Kidney epithelial cell (primary cell): ENCODE measurements at regions not wholly inside any gene's neighbourhood (a gene's known extent, or its start where the extent isn't known, plus 50 kb on each side); places are given as distances from the start of the nearest gene placed in this dataset.

ENCODE experiments used
- DNase-seq: peaks from one replicate; pipeline ENCODE4 v3.0.0-alpha.2; 2010; ENCODE audit warnings: low read depth
- H3K27me3 ChIP-seq: 2 replicates; pipeline ENCODE4 v1.6.0; 2011; ENCODE audit warnings: low read length; ENCODE audit not compliant: control insufficient read depth, insufficient read depth
- H3K36me3 ChIP-seq: 2 replicates; pipeline ENCODE4 v1.5.1; 2011; ENCODE audit warnings: low read length; ENCODE audit not compliant: control insufficient read depth, insufficient read depth
- H3K4me3 ChIP-seq: 2 replicates; pipeline ENCODE4 v1.5.1; 2011; ENCODE audit warnings: low read depth, mild to moderate bottlenecking, control low read depth, low read length
- TF ChIP-seq, protein P1 (sequence below): IDR thresholded peaks from 2 replicates; pipeline ENCODE4 v1.5.1; 2011; ENCODE audit warnings: mild to moderate bottlenecking, moderate library complexity, low read length, control low read depth, inconsistent platforms; ENCODE audit not compliant: insufficient read depth, poor library complexity, severe bottlenecking

DNA sequence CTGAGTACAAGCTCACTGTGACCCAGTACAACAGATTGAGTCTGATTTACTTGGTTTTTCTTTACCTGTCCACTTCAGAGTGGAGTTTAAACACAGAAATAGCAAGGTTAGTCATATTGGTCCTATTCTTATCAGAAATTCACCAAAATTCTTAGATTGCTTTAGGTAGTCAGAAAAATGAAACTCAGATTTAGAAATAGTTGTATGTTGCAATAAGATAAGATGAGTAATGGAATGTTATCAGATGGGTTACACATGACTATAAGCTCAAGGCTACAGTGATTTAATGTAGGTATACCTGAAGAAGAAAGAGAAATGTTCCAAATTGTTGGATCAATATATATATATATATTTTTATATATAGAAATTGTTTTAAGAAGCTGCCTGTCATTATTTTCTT lies 524.1 kb downstream of the LRFN5 start:
- TF ChIP-seq, protein P1, sequence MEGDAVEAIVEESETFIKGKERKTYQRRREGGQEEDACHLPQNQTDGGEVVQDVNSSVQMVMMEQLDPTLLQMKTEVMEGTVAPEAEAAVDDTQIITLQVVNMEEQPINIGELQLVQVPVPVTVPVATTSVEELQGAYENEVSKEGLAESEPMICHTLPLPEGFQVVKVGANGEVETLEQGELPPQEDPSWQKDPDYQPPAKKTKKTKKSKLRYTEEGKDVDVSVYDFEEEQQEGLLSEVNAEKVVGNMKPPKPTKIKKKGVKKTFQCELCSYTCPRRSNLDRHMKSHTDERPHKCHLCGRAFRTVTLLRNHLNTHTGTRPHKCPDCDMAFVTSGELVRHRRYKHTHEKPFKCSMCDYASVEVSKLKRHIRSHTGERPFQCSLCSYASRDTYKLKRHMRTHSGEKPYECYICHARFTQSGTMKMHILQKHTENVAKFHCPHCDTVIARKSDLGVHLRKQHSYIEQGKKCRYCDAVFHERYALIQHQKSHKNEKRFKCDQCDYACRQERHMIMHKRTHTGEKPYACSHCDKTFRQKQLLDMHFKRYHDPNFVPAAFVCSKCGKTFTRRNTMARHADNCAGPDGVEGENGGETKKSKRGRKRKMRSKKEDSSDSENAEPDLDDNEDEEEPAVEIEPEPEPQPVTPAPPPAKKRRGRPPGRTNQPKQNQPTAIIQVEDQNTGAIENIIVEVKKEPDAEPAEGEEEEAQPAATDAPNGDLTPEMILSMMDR: no peak
- H3K4me3 ChIP-seq: no peak overlapping the region
- DNase-seq: no peak

DNA sequence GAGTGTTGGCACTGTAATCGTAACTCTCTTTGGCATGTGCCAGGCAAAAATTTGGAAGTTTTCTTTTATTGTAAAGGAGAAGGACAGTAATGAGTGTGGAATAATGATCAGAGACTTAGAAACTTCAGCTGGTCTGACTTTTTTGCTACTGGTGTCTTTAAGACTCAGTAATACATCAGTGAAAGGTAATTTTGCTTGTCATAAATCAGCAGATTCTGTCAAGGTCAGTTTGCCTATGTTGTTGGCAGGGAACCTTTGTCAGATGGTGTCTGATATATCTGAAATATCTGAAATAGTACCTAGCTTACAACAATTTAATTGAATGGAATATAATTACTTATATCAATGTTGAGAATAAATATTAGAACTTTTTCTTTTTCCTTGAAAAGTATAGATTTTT lies 516.9 kb downstream of the LRFN5 start:
- no peak overlapping the region for H3K4me3 ChIP-seq
- DNase-seq: no peak
- no peaks in the 10 kb centered on the region for H3K36me3 ChIP-seq
- H3K27me3 ChIP-seq: no peaks in the 10 kb centered on the region
- TF ChIP-seq, protein P1: no peak

More for the DNA sequence above, 524.1 kb downstream of the LRFN5 start:
- Histone ChIP-seq H3K36me3 (no peaks in the 10 kb centered on the region), H3K27me3 (no peaks in the 10 kb centered on the region)

DNA sequence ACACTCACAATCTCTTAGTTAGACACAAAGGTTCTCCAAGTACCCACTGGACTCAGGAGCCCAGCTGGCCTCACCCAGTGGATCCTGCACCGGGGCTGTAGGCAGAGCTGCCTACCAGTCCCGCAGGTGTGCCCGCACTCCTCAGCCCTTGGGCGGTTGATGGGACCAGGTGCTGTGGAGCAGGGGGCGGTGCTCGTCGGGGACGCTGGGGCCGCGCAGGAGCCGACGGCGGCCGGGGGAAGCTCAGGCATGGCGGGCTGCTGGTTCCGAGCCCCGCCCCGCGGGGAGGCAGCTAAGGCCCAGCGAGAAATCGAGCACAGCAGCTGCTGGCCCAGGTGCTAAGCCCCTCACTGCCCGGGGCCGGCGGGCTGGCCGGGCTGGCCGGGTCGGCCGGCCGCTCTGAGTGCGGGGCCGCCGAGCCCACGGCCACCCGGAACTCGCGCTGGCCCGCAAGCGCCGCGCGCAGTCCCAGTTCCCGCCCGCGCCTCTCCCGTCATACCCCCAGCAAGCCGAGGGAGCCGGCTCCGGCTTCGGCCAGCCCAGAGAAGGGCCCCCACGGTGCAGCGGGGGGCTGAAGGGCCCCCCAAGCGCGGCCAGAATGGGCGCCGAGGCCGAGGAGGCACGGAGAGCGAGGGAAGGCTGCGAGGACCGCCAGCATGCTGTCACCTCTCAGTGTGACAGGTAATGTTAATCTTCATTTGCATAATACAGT lies 506.8 kb downstream of the LRFN5 start:
- no peak for DNase-seq
- Histone ChIP-seq H3K36me3 (no peaks in the 10 kb centered on the region), H3K27me3 (no peaks in the 10 kb centered on the region), H3K4me3 (no peak overlapping the region)
- TF ChIP-seq, protein P1: no peak

DNA sequence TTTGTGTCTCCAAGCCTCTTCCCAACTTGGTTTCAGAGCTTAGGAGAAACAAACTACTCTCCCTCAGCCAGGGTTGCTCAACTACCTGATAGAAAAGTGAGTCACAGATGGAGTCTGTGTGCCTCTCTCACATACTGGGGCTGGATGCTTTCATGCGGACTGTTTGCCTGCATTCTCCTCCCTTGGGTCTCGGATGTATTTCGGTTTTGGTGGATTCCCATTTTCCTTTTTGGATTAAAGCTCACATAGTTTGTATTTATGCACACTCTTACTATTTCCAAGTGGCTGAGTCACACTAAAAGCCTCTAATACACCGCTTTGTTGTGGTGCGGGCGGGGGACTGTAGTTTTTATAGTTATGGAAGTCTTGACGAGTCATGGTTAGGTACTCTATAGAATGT lies 505.4 kb downstream of the LRFN5 start:
- Histone ChIP-seq H3K4me3 (no peak overlapping the region), H3K36me3 (no peaks in the 10 kb centered on the region), H3K27me3 (no peaks in the 10 kb centered on the region)
- no peak for DNase-seq
- TF ChIP-seq, protein P1: no peak

DNA sequence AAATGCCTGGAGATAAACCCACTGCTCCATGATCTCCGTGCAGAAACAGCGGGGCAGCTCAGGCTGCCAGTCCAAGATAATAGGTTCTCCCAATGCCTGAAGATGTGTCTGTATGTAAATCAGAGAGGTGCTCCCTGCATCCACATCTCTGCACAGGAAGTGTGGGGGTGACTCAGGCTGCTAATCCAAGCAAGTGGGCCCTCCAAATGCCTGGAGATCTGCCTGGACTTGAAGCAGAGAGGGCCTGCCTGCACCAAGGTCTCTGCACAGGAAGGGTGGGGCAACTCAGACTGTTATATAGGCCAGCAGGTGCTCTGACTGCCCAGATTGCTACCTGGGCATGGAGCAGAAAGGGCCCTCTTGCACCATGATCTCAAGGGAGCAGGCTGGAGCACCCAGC lies 504.7 kb downstream of the LRFN5 start:
- H3K27me3 ChIP-seq: no peaks in the 10 kb centered on the region
- no peaks in the 10 kb centered on the region for H3K36me3 ChIP-seq
- no peak for DNase-seq
- TF ChIP-seq, protein P1: no peak
- H3K4me3 ChIP-seq: no peak overlapping the region

DNA sequence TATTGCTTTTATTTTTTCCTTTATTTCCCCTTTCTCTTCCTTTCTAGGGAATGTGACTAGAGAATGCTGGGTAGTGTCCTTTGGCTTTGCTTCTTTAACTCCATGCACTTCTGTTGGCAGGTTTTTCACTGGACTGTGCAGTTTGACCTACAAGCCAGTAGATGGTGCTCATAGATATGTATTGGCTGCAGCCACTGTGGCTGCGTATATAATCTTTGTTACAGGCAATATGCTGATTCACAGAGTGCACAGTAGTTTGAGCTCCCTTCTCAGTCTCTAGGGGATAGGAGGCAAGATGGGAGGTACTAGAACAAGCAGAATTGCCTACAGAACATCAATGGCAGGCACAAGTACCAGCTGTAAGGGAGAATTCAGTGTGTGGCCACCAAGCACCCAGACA lies 503.5 kb downstream of the LRFN5 start:
- no peaks in the 10 kb centered on the region for H3K36me3 ChIP-seq
- H3K4me3 ChIP-seq: no peak overlapping the region
- TF ChIP-seq, protein P1: peak; percentile 54
- no peak for DNase-seq
- no peaks in the 10 kb centered on the region for H3K27me3 ChIP-seq
